H9 (cell line): ENCODE measurements at regions not wholly inside any gene's neighbourhood (a gene's known extent, or its start where the extent isn't known, plus 50 kb on each side); places are given as distances from the start of the nearest gene placed in this dataset.

Experiments
- DNase-seq: peaks from one replicate; pipeline ENCODE4 v3.0.0-alpha.2; 2017
- H2AFZ ChIP-seq: one replicate; pipeline ENCODE4 v1.6.1; 2013; ENCODE audit warnings: mild to moderate bottlenecking, low read length, control low read depth, moderate library complexity
- H2AK5ac ChIP-seq: 2 replicates; pipeline ENCODE4 v1.6.1; 2013; ENCODE audit warnings: low read length, control low read depth, mixed read lengths; ENCODE audit not compliant: insufficient read length
- H2BK120ac ChIP-seq: one replicate; pipeline ENCODE4 v1.6.1; 2013; ENCODE audit warnings: low read depth, mild to moderate bottlenecking, low read length, control low read depth, inconsistent platforms; ENCODE audit not compliant: poor library complexity, severe bottlenecking
- H2BK12ac ChIP-seq: 2 replicates; pipeline ENCODE4 v1.6.1; 2013; ENCODE audit warnings: low read length, control low read depth, mixed read lengths, low read depth; ENCODE audit not compliant: insufficient read length
- H2BK15ac ChIP-seq: 2 replicates; pipeline ENCODE4 v1.6.1; 2013; ENCODE audit warnings: low read depth, low read length, control low read depth
- H2BK20ac ChIP-seq: one replicate; pipeline ENCODE4 v1.6.1; 2013; ENCODE audit warnings: low read depth, mild to moderate bottlenecking, low read length, control low read depth, inconsistent platforms; ENCODE audit not compliant: poor library complexity, severe bottlenecking
- H2BK5ac ChIP-seq: 2 replicates; pipeline ENCODE4 v1.6.1; 2013; ENCODE audit warnings: low read length, control low read depth, mixed read lengths; ENCODE audit not compliant: insufficient read length
- H3K14ac ChIP-seq: 2 replicates; pipeline ENCODE4 v1.6.1; 2013; ENCODE audit warnings: low read length, control low read depth; ENCODE audit not compliant: insufficient read depth
- H3K18ac ChIP-seq: 2 replicates; pipeline ENCODE4 v1.6.1; 2013; ENCODE audit warnings: low read depth, mild to moderate bottlenecking, mixed read lengths, low read length, control low read depth; ENCODE audit not compliant: insufficient read length
- H3K23ac ChIP-seq: 2 replicates; pipeline ENCODE4 v1.6.1; 2013; ENCODE audit warnings: low read length, control low read depth, mixed read lengths, low read depth; ENCODE audit not compliant: insufficient read length
- H3K23me2 ChIP-seq: 2 replicates; pipeline ENCODE4 v1.6.1; 2013; ENCODE audit warnings: low read depth, mild to moderate bottlenecking, mixed read lengths, low read length, control low read depth; ENCODE audit not compliant: insufficient read length, poor library complexity, severe bottlenecking
- H3K27ac ChIP-seq: 2 replicates; pipeline ENCODE4 v1.5.1; 2013; ENCODE audit warnings: low read length, control low read depth, mixed read lengths, low read depth; ENCODE audit not compliant: insufficient read length
- H3K27me3 ChIP-seq: 2 replicates; pipeline ENCODE4 v1.6.1; 2013; ENCODE audit warnings: low read length, control low read depth, inconsistent platforms; ENCODE audit not compliant: insufficient read depth
- H3K4ac ChIP-seq: 2 replicates; pipeline ENCODE4 v1.6.1; 2013; ENCODE audit warnings: low read depth, mild to moderate bottlenecking, control low read depth, inconsistent platforms, low read length, moderate library complexity
- H3K4me1 ChIP-seq: 2 replicates; pipeline ENCODE4 v1.6.1; 2013; ENCODE audit warnings: low read length, control low read depth, inconsistent platforms; ENCODE audit not compliant: insufficient read depth
- H3K4me2 ChIP-seq: 2 replicates; pipeline ENCODE4 v1.6.1; 2013; ENCODE audit warnings: low read length, control low read depth, mixed read lengths; ENCODE audit not compliant: insufficient read length, insufficient read depth
- H3K56ac ChIP-seq: 2 replicates; pipeline ENCODE4 v1.6.1; 2013; ENCODE audit warnings: low read depth, mild to moderate bottlenecking, mixed read lengths, low read length, control low read depth; ENCODE audit not compliant: insufficient read length
- H3K79me1 ChIP-seq: 2 replicates; pipeline ENCODE4 v1.6.1; 2013; ENCODE audit warnings: low read depth, mild to moderate bottlenecking, moderate library complexity, low read length, control low read depth, inconsistent platforms; ENCODE audit not compliant: insufficient read depth, poor library complexity, severe bottlenecking
- H3K79me2 ChIP-seq: 2 replicates; pipeline ENCODE4 v1.6.1; 2013; ENCODE audit warnings: low read length, control low read depth, inconsistent platforms; ENCODE audit not compliant: insufficient read depth
- H3K9ac ChIP-seq: 2 replicates; pipeline ENCODE4 v1.6.1; 2013; ENCODE audit warnings: low read length, control low read depth, mixed read lengths; ENCODE audit not compliant: insufficient read length; ENCODE audit errors: extremely low read depth
- H3K9me3 ChIP-seq: one replicate; pipeline ENCODE4 v1.6.1; 2013; ENCODE audit warnings: low read depth, low read length, inconsistent platforms; ENCODE audit not compliant: control insufficient read depth
- H3T11ph ChIP-seq: one replicate; pipeline ENCODE4 v1.6.1; 2013; ENCODE audit warnings: mild to moderate bottlenecking, low read length, control low read depth, inconsistent platforms
- H4K20me1 ChIP-seq: one replicate; pipeline ENCODE4 v1.6.1; 2013; ENCODE audit not compliant: control insufficient read depth, insufficient read length, insufficient read depth
- H4K5ac ChIP-seq: 2 replicates; pipeline ENCODE4 v1.6.1; 2013; ENCODE audit warnings: low read depth, mild to moderate bottlenecking, mixed read lengths, low read length, control low read depth; ENCODE audit not compliant: insufficient read length
- H4K8ac ChIP-seq: replicated peaks from 2 replicates; pipeline ENCODE4 v1.6.1; 2013; ENCODE audit warnings: low read length, control low read depth, mixed read lengths, low read depth; ENCODE audit not compliant: insufficient read length
- H4K91ac ChIP-seq: 2 replicates; pipeline ENCODE4 v1.6.1; 2013; ENCODE audit warnings: low read depth, mild to moderate bottlenecking, moderate library complexity, mixed read lengths, low read length, control low read depth; ENCODE audit not compliant: insufficient read length
- H3K27ac Mint-ChIP-seq, 3 experiments: 2 replicates in 2 of 3; 3 replicates in 1 of 3; pipeline ENCODE4 v1.8.0; 2020 to 2021; ENCODE audit warnings: mixed read lengths in 3 of 3, mild to moderate bottlenecking in 1 of 3, moderate library complexity in 1 of 3
- H3K27me3 Mint-ChIP-seq: 2 replicates; pipeline ENCODE4 v1.8.0; 2021; ENCODE audit warnings: low read depth, mild to moderate bottlenecking, moderate library complexity, mixed read lengths
- H3K36me3 Mint-ChIP-seq, 3 experiments: 2 replicates in 2 of 3; 3 replicates in 1 of 3; pipeline ENCODE4 v1.8.0; 2020 to 2021; ENCODE audit warnings: low read depth in 3 of 3, mixed read lengths in 3 of 3; ENCODE audit not compliant: insufficient read depth in 1 of 3
- H3K4me1 Mint-ChIP-seq, 2 experiments: 2 replicates each; pipeline ENCODE4 v1.8.0; 2020; ENCODE audit warnings: mixed read lengths in 2 of 2
- H3K4me3 Mint-ChIP-seq, 2 experiments: 2 replicates in 1 of 2; 3 replicates in 1 of 2; pipeline ENCODE4 v1.8.0; 2020 to 2021; ENCODE audit warnings: mild to moderate bottlenecking in 2 of 2, mixed read lengths in 2 of 2, moderate library complexity in 1 of 2
- H3K9me3 Mint-ChIP-seq, 2 experiments: 2 replicates in 1 of 2; 3 replicates in 1 of 2; pipeline ENCODE4 v1.8.0; 2020; ENCODE audit warnings: mild to moderate bottlenecking in 2 of 2, mixed read lengths in 2 of 2, moderate library complexity in 1 of 2
- CTCF ChIP-seq: fragments of 200-600 bp; sonication (generic); conservative IDR thresholded peaks from 3 replicates; pipeline ENCODE4 v1.8.0; 2021; ENCODE audit warnings: antibody characterized with exemption, mild to moderate bottlenecking
- WGBS: extraction: QIAGEN DNeasy Blood & Tissue Kit; methylation state at CpG from one replicate; pipeline ENCODE4 v1.1.7; 2013; ENCODE audit warnings: missing lambda C conversion rate, low lambda C conversion rate, mixed read lengths; ENCODE audit not compliant: insufficient read length; ENCODE audit errors: extremely low coverage; 5-methylcytosine and 5-hydroxymethylcytosine counted together

- Histone ChIP-seq H3K27me3 (no peaks in the 10 kb centered on the region), H4K5ac (no peak overlapping the region), H3T11ph (no peak overlapping the region), H4K91ac (no peak overlapping the region), H3K4ac (no peak overlapping the region), H3K18ac (no peak overlapping the region), H3K79me1 (no peaks in the 10 kb centered on the region), H3K14ac (peak overlapping the region; percentile 23; the same call in 1 of the 2 replicates), H2BK120ac (no peak overlapping the region), H3K56ac (no peak overlapping the region), H4K20me1 (no peaks in the 10 kb centered on the region), H3K23ac (no peak overlapping the region), H2BK5ac (no peak overlapping the region), H2BK12ac (no peak overlapping the region), H3K9me3 (no peaks in the 10 kb centered on the region), H4K8ac (no peak overlapping the region), H3K23me2 (no peaks in the 10 kb centered on the region), H3K79me2 (no peaks in the 10 kb centered on the region; the same call in 1 of the 2 replicates), H3K4me2 (no peak overlapping the region), H3K27ac (no peak overlapping the region), H3K4me1 (no peaks in the 10 kb centered on the region), H2BK15ac (no peak overlapping the region), H2BK20ac (no peak overlapping the region), H2AFZ (no peak overlapping the region), H3K9ac (no peak overlapping the region), H2AK5ac (no peak overlapping the region)
- DNase-seq: no peak
- H3K27ac Mint-ChIP-seq: no peak overlapping the region
- no peaks in the 10 kb centered on the region for H3K9me3 Mint-ChIP-seq
- no peak for TF ChIP-seq CTCF
- peaks cover 5 to 6% of the 10 kb centered on the region in 2 experiments for H3K4me1 Mint-ChIP-seq
- no peaks in the 10 kb centered on the region for H3K36me3 Mint-ChIP-seq
- H3K4me3 Mint-ChIP-seq: no peak overlapping the region
- no CpG with 5 or more reads among the region's 11 CpGs for WGBS
- peaks cover 6% of the 10 kb centered on the region for H3K27me3 Mint-ChIP-seq
These were observed 189.2 kb upstream of the EXOC2 start for GRCh38 chr6:882084-882598.
